HCT116 (cell line): ENCODE measurements at regions not wholly inside any gene's neighbourhood (a gene's known extent, or its start where the extent isn't known, plus 50 kb on each side); places are given as distances from the start of the nearest gene placed in this dataset.

Experiments
- ATAC-seq: fragments of 200-7000 bp; cut with Tn5 transposase; 2 replicates; pipeline ENCODE4 v1.9.1; 2020; ENCODE audit warnings: mild to moderate bottlenecking, moderate library complexity
- BruUV-seq: library from RNA; stranded (reverse); fragments of 400-500 nt; replicated peaks from 2 replicates; lab custom pipeline; 2021; lab: Mats Ljungman, UMichigan
- CTCF ChIA-PET: fragments of 300-600 bp; sonication (Branson Sonifier 250); formaldehyde crosslinking; loops from one replicate; lab custom pipeline; 2021; ENCODE audit warnings: antibody characterized with exemption; lab: Charles Lee
- POLR2A ChIA-PET: fragments of 300-600, 350-600 bp; sonication (Branson Sonifier 250); formaldehyde crosslinking; loops from one replicate; lab custom pipeline; 2021; ENCODE audit warnings: antibody characterized with exemption; lab: Charles Lee
- RAD21 ChIA-PET, 2 experiments: fragments of 300-600 bp; sonication (Branson Sonifier 250); formaldehyde crosslinking; loops; one replicate each; lab custom pipeline; 2023; ENCODE audit warnings: low total read pairs in 2 of 2; ENCODE audit not compliant: uncharacterized antibody in 2 of 2, unreplicated experiment in 2 of 2, low non-redundant PET in 1 of 2; lab: Charles Lee
- DNase-seq: peaks from one replicate; pipeline ENCODE4 v3.0.0-alpha.2; 2010; ENCODE audit warnings: low read depth, low spot score
- H2AFZ ChIP-seq: fragments of 200-600 bp; shearing (Covaris generic), sonication (generic); 2 replicates; pipeline ENCODE4 v1.6.1; 2017; ENCODE audit warnings: low read depth, mixed run types, mixed read lengths, antibody characterized with exemption, low read length; ENCODE audit not compliant: poor library complexity, severe bottlenecking
- H3K27ac ChIP-seq: 2 replicates; pipeline ENCODE4 v1.5.1; 2012; ENCODE audit warnings: low read depth, low read length
- H3K27me3 ChIP-seq: fragments of 200-600 bp; sonication (generic); 2 replicates; pipeline ENCODE4 v1.6.1; 2016; ENCODE audit warnings: mixed run types, low read length, mixed read lengths; ENCODE audit not compliant: insufficient read depth
- H3K36me3 ChIP-seq, 2 experiments: fragments of 200-500 bp in 1 of 2; fragments of 200-600 bp in 1 of 2; sonication (Bioruptor generic) in 1 of 2; sonication (generic) in 1 of 2; 2 replicates each; pipeline versions ENCODE4 v1.5.1 to v1.6.1; 2014 to 2016; ENCODE audit warnings: low read length in 2 of 2, inconsistent platforms in 1 of 2, mixed read lengths in 1 of 2, mixed run types in 1 of 2; ENCODE audit not compliant: insufficient read depth in 2 of 2, control insufficient read depth in 1 of 2
- H3K4me1 ChIP-seq, 2 experiments: fragments of 200-600 bp in 1 of 2; sonication (generic) in 1 of 2; 2 replicates each; pipeline versions ENCODE4 v1.5.1 to v1.6.1; 2012 to 2017; ENCODE audit warnings: low read length in 2 of 2, inconsistent platforms in 1 of 2, mild to moderate bottlenecking in 1 of 2, mixed read lengths in 1 of 2, mixed run types in 1 of 2, moderate library complexity in 1 of 2; ENCODE audit not compliant: insufficient read depth in 2 of 2, control insufficient read depth in 1 of 2
- H3K4me2 ChIP-seq: fragments of 200-600 bp; sonication (generic); 2 replicates; pipeline ENCODE4 v1.6.1; 2017; ENCODE audit warnings: mixed run types, low read length, mixed read lengths
- H3K4me3 ChIP-seq, 2 experiments: fragments of 200-600 bp in 1 of 2; sonication (generic) in 1 of 2; replicated peaks in 1 of 2; 2 replicates each; pipeline ENCODE4 v1.5.1; 2011 to 2016; ENCODE audit warnings: low read length in 2 of 2, control low read depth in 1 of 2, low read depth in 1 of 2, mild to moderate bottlenecking in 1 of 2, mixed read lengths in 1 of 2, mixed run types in 1 of 2
- H3K79me2 ChIP-seq: fragments of 200-600 bp; sonication (generic); 2 replicates; pipeline ENCODE4 v1.6.1; 2017; ENCODE audit warnings: mild to moderate bottlenecking, mixed run types, low read length, moderate library complexity, mixed read lengths; ENCODE audit not compliant: insufficient read depth
- H3K9ac ChIP-seq: fragments of 200-600 bp; sonication (generic); 2 replicates; pipeline ENCODE4 v1.6.1; 2016; ENCODE audit warnings: low read length, mixed read lengths
- H3K9me2 ChIP-seq: fragments of 200-600 bp; sonication (generic), shearing (Covaris generic); 2 replicates; pipeline ENCODE4 v1.6.1; 2017; ENCODE audit warnings: mixed run types, mild to moderate bottlenecking, moderate library complexity; ENCODE audit not compliant: insufficient read depth
- H3K9me3 ChIP-seq, 2 experiments: fragments of 200-500 bp in 1 of 2; fragments of 200-600 bp in 1 of 2; sonication (Bioruptor generic) in 1 of 2; sonication (generic) in 1 of 2; 2 replicates each; pipeline ENCODE4 v1.6.1; 2014 to 2017; ENCODE audit warnings: low read length in 2 of 2, mixed read lengths in 2 of 2, inconsistent platforms in 1 of 2, low read depth in 1 of 2, mild to moderate bottlenecking in 1 of 2, mixed run types in 1 of 2, moderate library complexity in 1 of 2; ENCODE audit not compliant: control insufficient read depth in 1 of 2, insufficient read depth in 1 of 2
- H4K20me1 ChIP-seq: fragments of 200-600 bp; sonication (generic), shearing (Covaris generic); 2 replicates; pipeline ENCODE4 v1.6.1; 2017; ENCODE audit warnings: mixed run types, mild to moderate bottlenecking, moderate library complexity; ENCODE audit not compliant: insufficient read depth
- CBX3 ChIP-seq: IDR thresholded peaks from 2 replicates; pipeline ENCODE4 v1.6.1; 2012; ENCODE audit warnings: low read depth
- CEBPB ChIP-seq: IDR thresholded peaks from 2 replicates; pipeline ENCODE4 v1.6.1; 2012; ENCODE audit warnings: low read depth
- EGR1 ChIP-seq: IDR thresholded peaks from 2 replicates; pipeline ENCODE4 v1.6.1; 2012; ENCODE audit warnings: low read depth
- ELF1 ChIP-seq: IDR thresholded peaks from 2 replicates; pipeline ENCODE4 v1.6.1; 2012; ENCODE audit warnings: low read depth, borderline replicate concordance
- EZH2 ChIP-seq: fragments of 200-600 bp; sonication (generic); IDR thresholded peaks from 2 replicates; pipeline ENCODE4 v1.6.1; 2017; ENCODE audit warnings: antibody characterized with exemption, mixed run types
- EZH2phosphoT487 ChIP-seq: fragments of 200-600 bp; IDR thresholded peaks from 2 replicates; pipeline ENCODE4 v1.6.1; 2018; ENCODE audit warnings: antibody characterized with exemption, borderline replicate concordance
- JUND ChIP-seq: IDR thresholded peaks from 2 replicates; pipeline ENCODE4 v1.6.1; 2012
- POLR2A ChIP-seq: IDR thresholded peaks from 2 replicates; pipeline ENCODE4 v1.7.0; 2011; ENCODE audit warnings: borderline replicate concordance; ENCODE audit not compliant: insufficient read depth, insufficient read length; ENCODE audit errors: extremely low read depth
- POLR2AphosphoS5 ChIP-seq: IDR thresholded peaks from 2 replicates; pipeline ENCODE4 v1.6.1; 2011; ENCODE audit warnings: mild to moderate bottlenecking, low read depth, low read length, moderate library complexity
- RAD21 ChIP-seq: IDR thresholded peaks from 2 replicates; pipeline ENCODE4 v1.6.1; 2012; ENCODE audit warnings: low read depth, mild to moderate bottlenecking
- SRF ChIP-seq: IDR thresholded peaks from 2 replicates; pipeline ENCODE4 v1.6.1; 2012; ENCODE audit warnings: low read depth
- TCF7L2 ChIP-seq: IDR thresholded peaks from 2 replicates; pipeline ENCODE4 v1.7.0; 2011; ENCODE audit warnings: borderline replicate concordance, inconsistent platforms; ENCODE audit not compliant: insufficient read depth, insufficient read length; ENCODE audit errors: extremely low read depth
- YY1 ChIP-seq: IDR thresholded peaks from 2 replicates; pipeline ENCODE4 v1.6.1; 2011; ENCODE audit warnings: low read length, low read depth, moderate library complexity, mild to moderate bottlenecking; ENCODE audit not compliant: insufficient replicate concordance; ENCODE audit errors: extremely low read depth
- ZNF274 ChIP-seq: fragments of 200-500 bp; sonication (Bioruptor generic); IDR thresholded peaks from 2 replicates; pipeline ENCODE4 v1.6.1; 2014; ENCODE audit warnings: mild to moderate bottlenecking, low read depth, low read length, inconsistent platforms
- intact Hi-C: fragments of 100-400 bp; cut with micrococcal nuclease; formaldehyde crosslinking; loops from 2 replicates; pipeline ENCODE4 v1.10.0; 2022
- TF ChIP-seq, protein P1 (sequence below), 3 experiments: fragments of 200-600 bp in 1 of 3; sonication (generic) in 1 of 3; IDR thresholded peaks in 2 of 3; conservative IDR thresholded peaks in 1 of 3; 2 replicates each; pipeline ENCODE4 v1.5.1; 2012 to 2017; ENCODE audit warnings: low read depth in 2 of 3, low read length in 2 of 3, antibody characterized with exemption in 1 of 3, borderline replicate concordance in 1 of 3, control low read depth in 1 of 3, mild to moderate bottlenecking in 1 of 3, mixed read lengths in 1 of 3, mixed run types in 1 of 3, moderate library complexity in 1 of 3; ENCODE audit not compliant: insufficient read depth in 1 of 3

DNA sequence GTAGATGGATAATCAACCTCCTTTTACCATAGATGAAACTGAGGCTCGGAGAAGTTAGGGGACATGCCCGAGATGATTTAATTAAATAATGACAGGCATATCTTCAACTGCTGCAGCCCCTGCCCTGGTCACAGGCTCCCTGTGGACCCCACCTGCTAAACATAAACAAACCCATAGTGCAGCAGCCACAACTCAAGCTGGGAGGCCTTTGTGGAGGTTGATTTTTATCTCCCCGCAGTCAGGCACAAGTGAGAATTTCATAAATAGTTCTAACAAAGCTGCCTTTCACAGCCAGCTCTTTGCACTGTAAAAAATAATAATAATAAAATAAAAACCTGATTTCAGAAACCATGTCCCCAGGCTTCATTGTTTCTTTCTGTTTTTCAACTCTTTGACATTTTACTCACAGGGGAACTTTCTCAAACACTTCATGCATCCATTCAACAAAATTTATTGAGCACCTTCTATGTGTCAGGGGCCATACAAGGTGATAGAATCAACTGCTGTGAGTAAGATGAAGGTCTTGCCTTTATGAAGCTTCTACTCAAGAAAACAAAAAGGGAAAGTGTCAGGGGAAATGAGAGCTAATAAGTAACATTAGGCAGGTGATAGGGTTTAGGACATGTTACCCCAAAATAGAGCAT is 393.6 kb upstream of the PROK2 start:
- Histone ChIP-seq H2AFZ (no peak overlapping the region), H3K4me3 (no peak overlapping the region), H3K4me1 (no peaks in the 10 kb centered on the region), H3K9ac (no peak overlapping the region), H3K27ac (no peak overlapping the region), H3K79me2 (no peaks in the 10 kb centered on the region), H3K9me2 (no peaks in the 10 kb centered on the region), H3K36me3 (no peaks in the 10 kb centered on the region), H3K27me3 (peaks cover 22% of the 10 kb centered on the region), H3K9me3 (no peaks in the 10 kb centered on the region), H3K4me2 (no peak overlapping the region), H4K20me1 (no peaks in the 10 kb centered on the region)
- ATAC-seq (no peak), DNase-seq (no peak)
- POLR2A ChIA-PET, result no interaction called here
- intact Hi-C loops, result no loop called here
- TF ChIP-seq CBX3 (no peak), YY1 (no peak), ZNF274 (no peak), EZH2 (no peak), TCF7L2 (no peak), POLR2AphosphoS5 (no peak), EGR1 (no peak), JUND (no peak), CEBPB (no peak), EZH2phosphoT487 (no peak), ELF1 (no peak), POLR2A (no peak), SRF (no peak), RAD21 (no peak)
- TF ChIP-seq, protein P1, sequence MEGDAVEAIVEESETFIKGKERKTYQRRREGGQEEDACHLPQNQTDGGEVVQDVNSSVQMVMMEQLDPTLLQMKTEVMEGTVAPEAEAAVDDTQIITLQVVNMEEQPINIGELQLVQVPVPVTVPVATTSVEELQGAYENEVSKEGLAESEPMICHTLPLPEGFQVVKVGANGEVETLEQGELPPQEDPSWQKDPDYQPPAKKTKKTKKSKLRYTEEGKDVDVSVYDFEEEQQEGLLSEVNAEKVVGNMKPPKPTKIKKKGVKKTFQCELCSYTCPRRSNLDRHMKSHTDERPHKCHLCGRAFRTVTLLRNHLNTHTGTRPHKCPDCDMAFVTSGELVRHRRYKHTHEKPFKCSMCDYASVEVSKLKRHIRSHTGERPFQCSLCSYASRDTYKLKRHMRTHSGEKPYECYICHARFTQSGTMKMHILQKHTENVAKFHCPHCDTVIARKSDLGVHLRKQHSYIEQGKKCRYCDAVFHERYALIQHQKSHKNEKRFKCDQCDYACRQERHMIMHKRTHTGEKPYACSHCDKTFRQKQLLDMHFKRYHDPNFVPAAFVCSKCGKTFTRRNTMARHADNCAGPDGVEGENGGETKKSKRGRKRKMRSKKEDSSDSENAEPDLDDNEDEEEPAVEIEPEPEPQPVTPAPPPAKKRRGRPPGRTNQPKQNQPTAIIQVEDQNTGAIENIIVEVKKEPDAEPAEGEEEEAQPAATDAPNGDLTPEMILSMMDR (IDR thresholded peaks at IDR 0.05 in 2 of 3, conservative IDR thresholded peaks at IDR 0.05 in 1 of 3; ENCODE audit: borderline replicate concordance in 1 of 3, insufficient read depth in 1 of 3, low read depth in 2 of 3, low read length in 2 of 3), result no peak
- no TSS peak for BruUV-seq
- RAD21 ChIA-PET, result no interaction called here
- CTCF ChIA-PET, result no interaction called here
